GM21423 (cell line): ENCODE measurements at regions not wholly inside any gene's neighbourhood (a gene's known extent, or its start where the extent isn't known, plus 50 kb on each side); places are given as distances from the start of the nearest gene placed in this dataset.
"Not testable (repeated sequence)": the region's sequence is repeated elsewhere in the genome, so short reads cannot be mapped to it uniquely, and the experiment has no call there.

Experiments used
- ATAC-seq: cut with Tn5 transposase; IDR thresholded peaks from one replicate; pipeline ENCODE4 v1.9.1; 2021; ENCODE audit warnings: mild to moderate bottlenecking, moderate library complexity; ENCODE audit not compliant: unreplicated experiment

GRCh38 chr7:82501346-82501745 is 57.8 kb upstream of the CACNA2D1 start:
- ATAC-seq, result no peak

- not testable (repeated sequence) for ATAC-seq
These were observed 56.0 kb upstream of the CACNA2D1 start for GRCh38 chr7:82499546-82499945.

- ATAC-seq, result no peak
These were observed 50.8 kb upstream of the CACNA2D1 start for GRCh38 chr7:82494420-82494819.
